ENCODE measurements at regions not wholly inside any gene's neighbourhood (a gene's known extent, or its start where the extent isn't known, plus 50 kb on each side); places are given as distances from the start of the nearest gene placed in this dataset.

- TF ChIP-seq YY1 (IDR thresholded peaks at IDR 0.05; ENCODE audit: insufficient read depth, insufficient read length) (no peak), ZNF274 (IDR thresholded peaks at IDR 0.05; ENCODE audit: low read depth, low read length) (no peak)
Measured at GRCh38 chr10:28737096-28737495, 59.8 kb downstream of the BAMBI start.
